ENCODE measurements at regions not wholly inside any gene's neighbourhood (a gene's known extent, or its start where the extent isn't known, plus 50 kb on each side); places are given as distances from the start of the nearest gene placed in this dataset.

- TF ChIP-seq CTCF (IDR thresholded peaks at IDR 0.05) (no peak), POLR2A (IDR thresholded peaks at IDR 0.05) (no peak)
Observed at GRCh38 chr3:71846185-71846584, 61.2 kb upstream of the PROK2 start.
